Thyroid gland (tissue), 4 donors: ENCODE measurements at regions not wholly inside any gene's neighbourhood (a gene's known extent, or its start where the extent isn't known, plus 50 kb on each side); places are given as distances from the start of the nearest gene placed in this dataset.

ENCODE experiments used
- DNase-seq, 2 donors: peaks; one replicate each; pipeline ENCODE4 v3.0.0-alpha.2; 2019
- H3K27ac ChIP-seq, 3 donors: fragments of 200-600 bp; sonication (generic); 1 replicate in 2 of 3; 2 replicates in 1 of 3; pipeline ENCODE4 v1.5.1; 2016 to 2019; ENCODE audit warnings: mild to moderate bottlenecking in 1 of 3, moderate library complexity in 1 of 3
- H3K27me3 ChIP-seq: fragments of 200-600 bp; sonication (generic); one replicate; pipeline ENCODE4 v1.5.1; 2019
- H3K36me3 ChIP-seq, 2 donors: fragments of 200-600 bp; sonication (generic); one replicate each; pipeline ENCODE4 v1.5.1; 2016 to 2019
- H3K4me1 ChIP-seq, 2 donors: fragments of 200-600 bp; sonication (generic); one replicate each; pipeline ENCODE4 v1.5.1; 2017 to 2019
- H3K4me3 ChIP-seq, 3 donors: fragments of 200-600 bp; sonication (generic); replicated peaks in 1 of 3; 1 replicate in 2 of 3; 2 replicates in 1 of 3; pipeline ENCODE4 v1.5.1; 2016; ENCODE audit warnings: mild to moderate bottlenecking in 1 of 3
- H3K9me3 ChIP-seq: fragments of 200-600 bp; sonication (generic); one replicate; pipeline ENCODE4 v1.5.1; 2017
- CTCF ChIP-seq, 6 experiments: fragments of 200-600 bp in 3 of 6; fragments of 450-650 bp in 3 of 6; sonication (generic) in 3 of 6; IDR thresholded peaks; one replicate each; pipeline ENCODE4 v1.5.1; 2016 to 2019; ENCODE audit warnings: antibody characterized with exemption in 6 of 6, mild to moderate bottlenecking in 2 of 6, inconsistent platforms in 1 of 6, moderate library complexity in 1 of 6
- POLR2A ChIP-seq, 2 donors: fragments of 450-650 bp; IDR thresholded peaks; one replicate each; pipeline ENCODE4 v1.6.1; 2017; ENCODE audit warnings: antibody characterized with exemption in 2 of 2, mild to moderate bottlenecking in 2 of 2, moderate library complexity in 1 of 2
- WGBS, 2 donors: methylation state at CpG; one replicate each; pipeline ENCODE4 v1.1.5; 2017; 5-methylcytosine and 5-hydroxymethylcytosine counted together
- intact Hi-C: fragments of 100-400 bp; cut with DNase I; formaldehyde crosslinking; loops from one replicate; pipeline ENCODE4 v1.15.1; 2023

GRCh38 chr6:156379392-156380289 lies 397.5 kb upstream of the ARID1B start:
- Histone ChIP-seq H3K9me3 (no peaks in the 10 kb centered on the region), H3K4me1 (peaks cover 6 to 8% of the 10 kb centered on the region in 2 donors), H3K27ac (no peak overlapping the region), H3K4me3 (no peak overlapping the region), H3K36me3 (no peaks in the 10 kb centered on the region), H3K27me3 (no peaks in the 10 kb centered on the region)
- no peak for DNase-seq
- TF ChIP-seq CTCF (IDR thresholded peaks at IDR 0.05) (no peak), POLR2A (IDR thresholded peaks at IDR 0.05) (no peak)
- intact Hi-C loops, result no loop called here
- WGBS, 2 donors, result 72 to 84% methylated on average over 7 of the region's 7 CpGs

GRCh38 chr6:156378853-156379252 lies 398.3 kb upstream of the ARID1B start:
- H3K27ac ChIP-seq, result no peak overlapping the region
- intact Hi-C loops, result no loop called here
- no peaks in the 10 kb centered on the region for H3K36me3 ChIP-seq
- peaks cover 6 to 8% of the 10 kb centered on the region in 2 donors for H3K4me1 ChIP-seq
- DNase-seq, result no peak
- no peaks in the 10 kb centered on the region for H3K27me3 ChIP-seq
- H3K9me3 ChIP-seq, result no peaks in the 10 kb centered on the region
- H3K4me3 ChIP-seq, result no peak overlapping the region
- 90 to 96% methylated on average over 1 of the region's 1 CpG for WGBS, 2 donors
- no peak for TF ChIP-seq CTCF (IDR thresholded peaks at IDR 0.05)
- TF ChIP-seq POLR2A (IDR thresholded peaks at IDR 0.05), result no peak

- no peaks in the 10 kb centered on the region for H3K36me3 ChIP-seq
- TF ChIP-seq POLR2A (IDR thresholded peaks at IDR 0.05) (no peak), CTCF (IDR thresholded peaks at IDR 0.05) (no peak)
- intact Hi-C loops, result no loop called here
Measured at GRCh38 chr6:156376091-156376490, 401.1 kb upstream of the ARID1B start.

GRCh38 chr6:156359912-156360311 lies 417.3 kb upstream of the ARID1B start:
- no peaks in the 10 kb centered on the region for H3K27me3 ChIP-seq
- H3K36me3 ChIP-seq, result no peaks in the 10 kb centered on the region
- no peak overlapping the region for H3K4me3 ChIP-seq
- intact Hi-C loops, result no loop called here
- H3K4me1 ChIP-seq, result peaks cover 13 to 32% of the 10 kb centered on the region in 2 donors
- no peak for DNase-seq
- H3K9me3 ChIP-seq, result no peaks in the 10 kb centered on the region
- H3K27ac ChIP-seq, result peak overlapping the region; percentile 77 to 87 (median 87)
- no peak for TF ChIP-seq POLR2A (IDR thresholded peaks at IDR 0.05)
- TF ChIP-seq CTCF (IDR thresholded peaks at IDR 0.05), result no peak
- WGBS, 2 donors, result 90 to 91% methylated on average over 12 of the region's 12 CpGs

More at GRCh38 chr6:156376091-156376490, 401.1 kb upstream of the ARID1B start:
- H3K9me3 ChIP-seq, result no peaks in the 10 kb centered on the region
- H3K27ac ChIP-seq, result no peak overlapping the region
- H3K4me1 ChIP-seq, result peaks cover 6 to 8% of the 10 kb centered on the region in 2 donors
- no peak for DNase-seq
- H3K27me3 ChIP-seq, result no peaks in the 10 kb centered on the region
- no peak overlapping the region for H3K4me3 ChIP-seq

GRCh38 chr6:156352861-156353260 lies 424.3 kb upstream of the ARID1B start:
- H3K4me1 ChIP-seq, result peaks cover 6 to 16% of the 10 kb centered on the region in 2 donors
- no peak overlapping the region for H3K4me3 ChIP-seq
- no peak overlapping the region for H3K27ac ChIP-seq
- H3K9me3 ChIP-seq, result no peaks in the 10 kb centered on the region
- H3K36me3 ChIP-seq, result no peaks in the 10 kb centered on the region
- DNase-seq, result no peak
- intact Hi-C loops, result no loop called here
- TF ChIP-seq POLR2A (IDR thresholded peaks at IDR 0.05) (no peak), CTCF (IDR thresholded peaks at IDR 0.05) (no peak)
- H3K27me3 ChIP-seq, result no peaks in the 10 kb centered on the region
